HG02840 (cell line): ENCODE measurements at regions not wholly inside any gene's neighbourhood (a gene's known extent, or its start where the extent isn't known, plus 50 kb on each side); places are given as distances from the start of the nearest gene placed in this dataset.
"Not testable (repeated sequence)": the region's sequence is repeated elsewhere in the genome, so short reads cannot be mapped to it uniquely, and the experiment has no call there.

Experiments
- ATAC-seq: cut with Tn5 transposase; IDR thresholded peaks from one replicate; pipeline ENCODE4 v1.9.1; 2021; ENCODE audit warnings: mild to moderate bottlenecking, moderate library complexity, moderate number of reproducible peaks; ENCODE audit not compliant: unreplicated experiment, low FRiP score

DNA sequence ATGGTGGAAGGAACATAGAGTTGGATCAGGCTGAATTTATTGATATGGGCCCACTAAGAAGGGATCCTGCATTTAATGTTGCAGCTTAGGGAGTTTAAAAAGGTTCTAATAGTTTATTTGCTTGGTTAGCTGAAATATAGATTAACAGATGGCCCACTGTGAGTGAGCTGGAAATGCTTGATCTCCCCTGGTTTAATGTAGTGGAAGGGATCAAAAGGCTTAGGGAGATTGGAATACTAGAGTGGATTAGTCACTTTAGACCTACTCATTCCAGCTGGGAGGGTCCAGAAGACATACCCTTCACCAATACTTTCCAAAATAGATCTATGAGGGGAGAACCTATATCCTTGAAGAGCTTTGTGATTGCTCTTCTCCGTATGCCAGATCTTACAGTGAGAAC, 130.1 kb upstream of the ZC3H12C start:
- ATAC-seq, result no peak

DNA sequence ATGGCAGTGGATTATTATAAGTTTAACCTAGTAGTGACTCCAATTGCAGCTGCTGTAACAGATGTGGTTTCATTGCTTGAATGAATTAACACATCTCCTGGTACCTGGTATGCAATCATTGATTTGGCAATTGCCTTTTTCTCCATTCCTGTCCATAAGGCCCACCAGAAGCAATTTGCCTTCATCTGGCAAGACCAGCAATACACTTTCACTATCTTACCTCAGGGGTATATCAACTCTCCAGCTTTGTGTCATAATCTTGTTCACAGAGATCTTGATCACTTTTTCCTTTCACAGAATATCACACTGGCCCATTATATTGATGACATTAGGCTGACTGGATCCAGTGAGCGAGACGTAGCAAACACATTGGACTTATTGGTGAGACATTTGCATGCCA, 128.7 kb upstream of the ZC3H12C start:
- ATAC-seq, result no peak

DNA sequence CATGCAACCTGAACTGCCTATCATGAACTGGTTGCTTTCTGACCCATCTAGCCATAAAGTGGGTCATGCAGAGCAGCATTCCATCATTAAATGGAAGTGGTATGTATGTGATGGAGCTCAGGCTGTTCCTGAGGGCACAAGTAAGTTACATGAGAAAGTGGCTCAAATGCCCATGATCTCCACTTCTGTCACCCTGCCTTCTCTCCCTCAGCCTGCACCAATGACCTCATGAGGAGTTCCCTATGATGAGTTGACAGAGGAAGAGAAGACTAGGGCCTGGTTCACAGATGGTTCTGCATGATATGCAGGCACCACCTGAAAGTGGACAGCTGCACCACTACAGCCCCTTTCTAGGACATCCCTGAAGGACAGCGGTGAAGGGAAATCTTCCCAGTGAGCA, 127.7 kb upstream of the ZC3H12C start:
- not testable (repeated sequence) for ATAC-seq

DNA sequence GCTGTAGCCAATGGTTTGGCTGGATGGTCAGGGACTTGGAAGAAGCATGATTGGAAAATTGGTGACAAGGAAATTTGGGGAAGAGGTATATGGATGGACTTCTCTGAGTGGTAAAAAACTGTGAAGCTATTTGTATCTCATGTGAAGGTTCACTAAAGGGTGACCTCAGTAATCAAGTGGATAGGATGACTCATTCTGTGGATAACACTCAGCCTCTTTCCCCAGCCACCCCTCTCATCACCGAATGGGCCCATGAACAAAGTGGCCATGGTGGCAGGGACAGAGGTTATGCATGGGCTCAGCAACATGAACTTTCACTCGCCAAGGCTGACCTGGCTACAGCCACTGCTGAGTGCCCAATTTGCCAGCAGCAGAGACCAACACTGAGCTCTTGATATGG, 127.3 kb upstream of the ZC3H12C start:
- ATAC-seq, result not testable (repeated sequence)

DNA sequence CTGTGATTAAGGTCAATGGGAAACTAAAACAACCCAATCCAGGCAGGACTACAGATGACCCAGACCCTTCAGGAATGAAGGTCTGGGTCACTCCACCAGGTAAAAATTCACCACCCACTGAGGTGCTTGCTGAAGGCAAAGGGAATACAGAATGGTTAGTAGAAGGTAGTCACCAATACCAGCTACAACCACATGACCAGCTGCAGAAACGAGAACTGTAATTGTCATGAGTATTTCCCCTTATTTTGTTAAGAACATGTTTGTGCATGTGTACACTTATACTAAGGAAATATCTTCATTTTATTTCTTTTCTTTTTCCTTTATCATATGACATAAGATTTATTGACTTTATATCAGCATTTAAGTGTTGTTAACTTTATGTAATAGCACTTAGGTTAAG, 126.1 kb upstream of the ZC3H12C start:
- not testable (repeated sequence) for ATAC-seq

DNA sequence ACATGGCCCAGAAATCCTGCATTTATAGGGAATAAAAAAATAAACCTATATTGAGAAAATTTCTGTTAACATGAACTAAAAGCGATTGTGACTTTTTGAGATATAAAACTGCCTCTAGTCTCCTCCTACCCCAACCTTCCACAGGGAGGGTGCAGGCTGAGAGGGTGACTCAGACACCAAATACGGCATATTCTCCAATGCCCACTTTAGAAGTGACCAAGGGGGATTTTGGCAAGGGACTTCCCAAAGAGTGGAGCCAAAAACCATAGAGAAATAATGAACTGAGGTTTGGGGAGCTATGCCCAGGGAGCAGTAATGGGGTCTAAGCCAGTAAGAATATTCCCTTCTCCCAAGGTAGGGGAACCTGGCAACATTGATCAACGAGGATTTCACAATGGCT, 124.9 kb upstream of the ZC3H12C start:
- no peak for ATAC-seq

DNA sequence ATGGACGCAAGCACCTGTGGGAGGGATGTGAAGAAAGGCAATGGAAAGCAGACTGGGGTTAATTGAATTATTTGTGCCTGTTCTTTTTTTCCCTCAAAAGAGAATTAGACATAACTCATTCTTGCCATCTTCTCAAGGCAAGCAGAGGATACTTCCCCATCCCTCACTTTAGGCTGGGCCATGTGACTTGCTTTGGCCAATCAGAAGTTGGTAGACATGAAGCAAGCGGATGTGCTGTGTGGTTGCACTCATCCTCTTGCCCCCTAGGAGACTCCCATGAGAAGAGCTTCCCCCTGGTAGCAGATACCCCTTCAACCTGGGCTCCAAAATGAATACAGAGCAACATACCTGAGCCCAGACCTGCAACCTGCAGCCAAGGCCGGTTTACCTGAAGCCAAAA, 124.4 kb upstream of the ZC3H12C start:
- ATAC-seq, result no peak

DNA sequence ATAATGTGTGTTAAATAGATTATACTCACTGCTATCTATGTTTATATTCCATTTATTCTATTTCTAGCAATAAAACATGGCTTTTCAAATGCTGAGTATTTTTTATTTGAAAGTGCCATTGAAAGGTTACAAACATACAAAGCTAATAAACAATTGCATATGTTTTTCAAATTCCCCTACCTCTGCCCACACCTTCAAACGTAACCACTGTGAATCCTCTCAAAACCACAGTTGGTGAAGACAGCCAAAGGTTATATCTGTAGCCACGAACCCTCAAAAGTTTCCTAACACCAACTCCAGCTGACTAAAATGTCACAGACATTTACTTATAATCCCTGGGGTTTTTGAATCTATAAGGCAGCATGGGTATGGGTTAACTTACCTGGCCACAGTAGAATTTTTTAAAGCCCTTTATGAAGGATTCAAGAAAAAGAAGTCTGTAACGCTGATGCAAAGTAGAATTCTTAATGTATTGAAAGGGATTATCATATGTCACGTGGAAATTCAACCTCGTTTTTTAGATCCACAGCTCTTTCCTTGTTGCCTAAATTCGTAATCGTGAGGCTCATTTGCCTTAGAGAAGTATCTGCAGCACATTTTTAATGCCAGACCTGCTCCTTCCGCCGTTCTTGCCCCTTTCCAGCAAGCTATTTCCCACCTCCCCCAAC, 122.5 kb upstream of the ZC3H12C start:
- peak; percentile 57 for ATAC-seq

DNA sequence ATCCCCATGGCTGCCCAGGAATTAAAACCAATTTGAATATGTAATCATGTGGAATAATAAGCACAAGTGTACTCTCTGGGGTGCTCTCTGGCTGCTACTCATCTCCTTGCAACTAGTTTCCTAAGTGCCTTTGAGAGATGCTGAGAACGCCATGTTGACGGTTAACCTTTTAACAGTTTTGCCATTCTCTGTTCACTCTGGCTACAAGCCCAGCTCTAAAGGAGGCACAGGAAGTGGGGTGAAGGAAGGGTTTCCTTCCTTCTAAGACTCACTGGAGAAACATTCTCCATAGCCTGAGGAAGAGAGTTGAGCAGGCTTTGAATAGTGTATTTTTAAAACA, 122.0 kb upstream of the ZC3H12C start:
- ATAC-seq, result no peak

DNA sequence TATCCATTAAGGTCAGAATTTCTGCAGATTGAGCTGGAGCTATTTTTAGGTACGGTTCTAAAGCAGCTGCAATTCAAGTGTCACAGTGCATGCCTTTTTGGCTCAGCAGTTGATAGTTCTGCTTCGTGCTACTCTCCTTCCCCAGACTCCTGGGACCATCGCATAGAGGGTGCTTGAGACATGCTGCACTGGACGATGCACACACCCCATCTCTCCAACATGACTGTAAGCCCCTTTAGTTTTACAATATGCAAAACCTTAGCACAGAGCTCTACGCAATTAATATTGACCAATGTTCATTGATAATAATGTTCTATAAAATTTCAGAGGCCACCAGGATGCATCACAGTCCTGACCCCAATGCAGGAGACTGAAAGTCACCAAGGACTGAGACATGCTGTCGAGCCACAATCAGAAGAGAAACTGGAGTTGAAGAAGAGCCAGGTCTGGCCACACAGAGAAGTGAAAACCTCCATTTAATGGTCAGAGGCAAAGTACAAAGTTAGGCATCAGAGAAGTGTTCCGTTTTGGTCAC, 120.9 kb upstream of the ZC3H12C start:
- ATAC-seq, result peak; percentile 53

DNA sequence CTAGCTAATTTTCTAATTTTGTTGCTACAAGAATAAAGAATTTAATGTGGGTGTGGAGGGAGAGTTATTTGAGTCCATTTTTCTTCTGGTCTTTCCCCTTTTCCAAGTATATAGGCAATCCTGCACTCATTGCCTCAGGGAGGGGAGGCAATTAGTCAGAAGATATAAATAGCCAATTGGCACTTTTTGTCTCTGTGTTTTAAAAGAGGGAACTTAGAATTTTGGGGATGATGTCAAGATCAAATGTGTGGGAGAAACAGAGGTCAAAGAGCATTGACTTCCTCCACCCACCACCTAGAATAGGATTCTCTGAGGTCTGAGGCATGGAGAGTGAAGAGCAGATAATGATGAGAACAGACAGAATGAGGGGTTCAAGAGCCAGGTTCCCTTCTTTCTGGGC, 120.3 kb upstream of the ZC3H12C start:
- ATAC-seq, result no peak

DNA sequence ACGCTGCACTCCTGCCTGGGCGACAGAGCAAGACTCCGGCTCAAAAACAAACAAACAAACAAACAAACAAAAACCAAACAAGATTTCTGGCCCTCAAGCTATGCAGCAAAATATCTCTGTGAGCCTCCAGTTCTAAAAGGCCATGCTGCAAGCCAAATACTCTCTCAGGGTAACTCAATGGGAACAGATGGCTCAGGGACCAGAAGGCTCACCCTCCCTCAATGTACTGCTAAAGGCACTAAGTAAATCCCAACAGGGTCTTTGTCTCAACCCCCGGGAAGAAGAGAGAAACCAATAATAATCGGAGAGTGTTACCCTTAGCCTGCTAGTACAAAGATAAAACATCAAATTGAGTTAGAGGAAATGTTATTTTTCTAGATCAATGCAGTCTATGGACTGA, 119.7 kb upstream of the ZC3H12C start:
- ATAC-seq, result no peak

DNA sequence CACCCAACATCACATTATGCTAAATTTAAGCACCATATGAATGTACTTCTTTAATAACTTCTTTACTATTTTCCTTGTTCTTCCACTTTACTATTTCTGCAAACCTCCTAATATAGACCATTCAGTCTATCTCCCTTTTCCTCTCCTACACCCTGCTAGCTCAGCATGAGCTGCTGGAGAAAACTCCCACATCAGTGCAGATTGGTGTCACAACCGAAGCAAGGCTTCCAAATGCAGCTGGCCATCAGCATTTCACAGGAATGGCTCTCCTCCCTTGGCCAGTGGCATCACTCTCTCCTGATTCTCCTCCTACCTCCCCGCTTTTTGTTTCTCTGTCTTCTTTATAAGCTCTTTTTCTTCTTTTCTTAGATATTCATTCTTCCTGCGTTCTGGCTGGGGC, 118.7 kb upstream of the ZC3H12C start:
- ATAC-seq, result no peak

DNA sequence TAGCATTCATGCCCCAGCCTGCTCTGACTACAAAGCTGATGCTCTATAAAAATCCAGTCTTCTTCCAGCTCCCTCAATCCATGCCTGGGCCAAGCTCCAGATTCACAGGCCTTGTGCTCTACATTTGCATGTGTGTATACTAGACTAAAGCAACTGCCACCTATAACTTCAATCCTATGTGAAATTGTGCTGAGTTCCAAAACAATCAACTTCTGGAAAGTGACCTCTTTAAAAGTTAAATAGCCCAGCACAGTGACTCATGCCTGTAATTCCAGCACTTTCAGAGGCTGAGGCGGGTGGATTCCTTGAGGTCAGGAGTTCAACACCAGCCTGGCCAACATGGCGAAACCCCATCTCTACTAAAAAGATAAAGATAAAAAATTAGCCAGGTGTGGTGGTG, 114.3 kb upstream of the ZC3H12C start:
- ATAC-seq, result no peak

DNA sequence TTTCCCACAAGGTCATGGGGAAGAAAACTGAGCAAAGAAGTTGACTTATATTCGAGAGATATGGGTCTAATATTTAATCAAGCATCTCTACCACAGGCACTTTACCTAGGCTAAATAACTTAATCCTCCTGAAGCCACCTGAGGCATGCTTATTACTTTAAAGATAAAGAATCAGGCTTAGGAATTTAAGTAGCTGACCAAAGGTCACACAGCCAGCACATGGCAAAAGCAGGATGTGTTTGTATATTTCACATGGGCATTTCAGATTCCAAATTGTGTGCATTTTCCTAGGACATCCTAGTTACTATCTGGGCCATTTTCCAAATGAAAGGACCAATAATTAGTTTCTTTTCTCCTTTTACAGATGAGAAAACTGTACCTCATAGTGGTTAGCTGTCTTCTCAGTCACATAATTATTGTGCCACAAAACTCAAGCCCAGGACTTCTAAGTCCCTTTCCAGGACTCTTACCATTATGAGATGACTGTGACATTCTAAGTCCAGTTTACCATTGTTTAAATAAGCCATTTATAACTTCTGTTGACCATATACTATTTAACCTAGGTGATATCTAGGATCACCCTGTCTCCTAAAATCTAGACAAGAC, 112.1 kb upstream of the ZC3H12C start:
- ATAC-seq, result no peak

DNA sequence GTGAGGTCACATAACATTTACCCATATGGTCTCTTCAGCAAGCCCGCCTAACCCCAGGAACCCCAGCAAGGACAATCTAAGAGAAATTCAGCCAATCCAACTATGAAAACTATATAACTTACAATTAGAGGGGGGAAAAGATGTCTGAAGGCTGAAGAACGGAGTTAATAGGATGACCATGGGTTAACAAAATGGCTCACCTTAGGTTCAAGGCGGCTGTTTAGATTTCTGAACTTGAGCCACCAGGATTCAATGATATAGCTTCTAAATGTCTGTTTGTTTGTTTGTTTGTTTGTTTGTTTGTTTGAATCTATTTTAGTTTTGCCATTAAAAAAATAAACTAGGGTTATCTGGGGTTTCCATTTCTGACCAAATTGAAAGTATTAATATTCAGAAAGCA, 109.8 kb upstream of the ZC3H12C start:
- no peak for ATAC-seq

DNA sequence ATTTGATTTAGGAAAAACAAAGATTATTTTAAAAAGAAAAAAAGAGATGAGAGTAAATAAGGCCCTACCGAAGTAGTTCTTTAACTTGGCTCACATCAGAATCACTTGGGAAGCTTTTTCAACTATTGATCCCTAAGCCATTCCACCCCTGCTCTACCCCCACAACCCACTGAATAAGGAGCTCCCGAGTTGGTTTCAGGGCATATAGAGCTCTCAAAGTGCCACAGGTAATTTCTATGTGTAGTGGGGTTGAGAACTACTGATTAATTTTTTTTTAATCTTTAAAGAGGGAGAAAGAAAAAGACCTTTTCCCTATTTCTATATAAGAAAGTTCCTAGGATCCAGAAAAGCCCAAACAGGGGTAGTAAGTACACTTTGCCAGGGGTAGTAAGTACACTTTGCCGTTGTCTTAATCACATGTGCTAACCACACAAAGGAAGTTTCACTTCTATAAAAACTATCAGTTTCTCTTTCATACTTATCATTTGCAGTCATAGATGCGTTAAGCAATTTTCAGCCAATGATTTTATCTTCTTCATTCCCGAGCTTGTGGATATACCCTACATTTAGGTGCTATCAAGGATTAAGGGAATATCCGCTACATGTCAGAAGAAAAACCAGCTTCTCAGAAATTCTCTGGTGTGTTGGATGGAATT, 108.4 kb upstream of the ZC3H12C start:
- ATAC-seq, result peak; percentile 94

DNA sequence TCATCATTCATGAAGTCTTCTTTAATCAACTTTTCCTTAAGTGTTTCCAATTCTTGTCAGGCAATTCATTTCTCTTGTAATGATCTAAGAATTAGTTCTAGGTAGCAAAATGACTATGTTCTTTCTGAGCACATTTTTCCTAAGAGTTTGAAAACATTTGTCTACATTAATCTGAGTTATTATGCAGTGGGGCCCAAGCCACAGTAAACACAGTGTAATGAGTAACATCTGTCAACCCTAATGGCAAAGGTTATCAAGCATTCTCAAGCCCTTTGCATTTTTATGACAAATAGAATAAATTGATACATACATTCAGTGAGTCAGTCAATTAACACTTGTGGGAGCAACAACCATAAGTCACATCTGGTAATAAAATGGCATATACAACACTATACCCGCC, 106.7 kb upstream of the ZC3H12C start:
- ATAC-seq, result no peak

DNA sequence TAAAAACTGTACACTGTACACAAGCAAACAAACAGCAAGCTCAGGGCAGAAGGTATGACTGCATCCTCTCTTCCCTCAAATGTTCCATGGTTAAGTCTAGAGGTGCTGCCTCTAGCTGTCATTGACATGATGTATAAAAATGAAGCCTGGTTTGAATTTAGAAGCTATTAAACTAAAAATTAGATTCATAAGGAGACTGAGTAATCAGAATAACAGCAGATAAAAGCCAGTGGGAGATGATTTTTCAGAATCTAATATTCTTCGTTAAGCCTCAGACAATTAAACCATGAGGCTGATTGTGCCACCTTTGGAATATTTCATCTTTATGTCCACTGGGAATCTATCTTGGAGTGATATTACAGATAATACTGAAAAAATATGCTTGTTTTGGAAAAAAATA, 101.4 kb upstream of the ZC3H12C start:
- no peak for ATAC-seq

DNA sequence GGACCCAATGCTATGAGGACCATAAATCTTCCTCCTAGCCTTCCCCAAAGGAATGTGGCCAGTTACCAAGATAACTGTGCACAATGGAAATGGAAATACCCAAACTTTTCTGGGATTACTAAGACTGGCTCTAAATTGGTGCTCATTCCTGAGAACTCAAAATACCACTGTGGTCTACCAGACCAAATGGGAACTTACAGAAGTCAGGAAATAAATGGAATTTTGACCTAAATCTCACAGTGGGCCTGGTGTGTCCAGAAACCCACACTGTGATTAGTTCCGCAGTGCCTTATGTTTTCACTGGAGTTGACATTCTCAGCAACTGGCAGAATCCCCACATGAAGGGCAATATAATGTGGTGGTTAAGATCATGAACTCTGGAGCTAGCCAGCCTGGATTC, 99.4 kb upstream of the ZC3H12C start:
- ATAC-seq, result no peak

DNA sequence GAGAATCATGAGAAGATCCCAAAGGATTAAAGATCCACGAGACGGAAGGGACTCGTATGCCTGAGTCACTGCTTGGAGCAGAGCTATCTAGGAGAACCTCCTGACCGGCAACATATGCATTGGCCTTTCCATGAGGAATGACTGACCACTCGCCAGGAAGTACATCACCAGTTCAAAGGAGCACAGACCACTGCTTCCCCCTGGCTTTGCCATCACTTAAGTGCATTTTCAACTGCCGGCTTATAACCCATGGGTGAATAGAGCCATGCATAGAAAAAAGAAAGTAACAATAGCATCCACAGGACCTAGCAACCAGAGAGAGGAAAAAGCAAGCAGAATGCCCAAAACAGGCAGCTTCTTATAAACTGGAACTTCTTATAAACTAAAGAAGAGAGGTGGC, 98.3 kb upstream of the ZC3H12C start:
- no peak for ATAC-seq

DNA sequence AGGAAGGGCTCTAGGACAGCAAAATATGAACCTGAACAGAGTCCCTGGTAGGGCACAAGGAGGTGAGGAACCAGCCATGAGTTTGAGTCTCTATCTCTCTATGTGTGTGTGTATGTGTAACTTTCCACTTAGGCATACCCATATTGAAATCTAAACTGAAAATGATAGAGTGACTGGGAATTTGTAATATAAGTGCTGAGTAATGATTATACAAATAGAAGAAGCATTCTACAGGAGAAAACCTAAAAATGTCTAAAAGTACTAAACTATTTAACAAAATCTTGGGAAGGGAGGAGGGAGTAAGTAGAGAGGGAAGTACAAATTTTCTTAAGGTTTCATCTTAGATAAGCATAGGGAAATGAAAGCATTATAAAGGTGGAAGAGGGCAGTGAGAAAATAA, 97.1 kb upstream of the ZC3H12C start:
- no peak for ATAC-seq
